ENCODE measurements at regions not wholly inside any gene's neighbourhood (a gene's known extent, or its start where the extent isn't known, plus 50 kb on each side); places are given as distances from the start of the nearest gene placed in this dataset.
"Not testable (repeated sequence)": the region's sequence is repeated elsewhere in the genome, so short reads cannot be mapped to it uniquely, and the experiment has no call there.

GRCh38 chr17:70314506-70314905 is 145.2 kb downstream of the KCNJ2 start:
- DNase-seq (ENCODE audit: low spot score) (no peak), ATAC-seq (no peak)
- intact Hi-C loops (cut with DNase I): no loop called here

- intact Hi-C loops (cut with DNase I): no loop called here
- DNase-seq (ENCODE audit: low spot score) (no peak), ATAC-seq (no peak)
These were observed 148.1 kb downstream of the KCNJ2 start for GRCh38 chr17:70317421-70317820.

DNA sequence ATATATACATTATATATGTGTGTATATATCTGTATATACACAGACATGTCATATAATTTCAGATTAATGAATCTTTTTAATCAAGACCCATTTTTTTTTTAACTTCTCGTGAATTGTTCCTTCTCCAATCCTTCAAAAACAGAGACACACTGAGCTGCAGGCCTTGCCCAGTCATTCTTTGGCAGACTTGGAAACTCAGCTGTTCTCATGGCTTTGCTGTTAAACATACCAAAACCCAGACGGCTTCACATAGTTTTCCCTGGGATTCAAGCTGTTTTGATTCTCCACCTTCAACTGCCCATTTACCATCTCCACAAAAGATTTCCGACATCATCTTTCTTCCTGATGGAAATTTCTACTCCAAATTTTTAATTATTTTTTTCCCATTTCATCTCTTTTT is 148.7 kb downstream of the KCNJ2 start:
- no peak for ATAC-seq
- DNase-seq (ENCODE audit: low spot score): no peak
- intact Hi-C loops (cut with DNase I): no loop called here

GRCh38 chr17:70319516-70319915 is 150.2 kb downstream of the KCNJ2 start:
- intact Hi-C loops (cut with DNase I): no loop called here
- DNase-seq (ENCODE audit: low spot score) (no peak), ATAC-seq (no peak)

DNA sequence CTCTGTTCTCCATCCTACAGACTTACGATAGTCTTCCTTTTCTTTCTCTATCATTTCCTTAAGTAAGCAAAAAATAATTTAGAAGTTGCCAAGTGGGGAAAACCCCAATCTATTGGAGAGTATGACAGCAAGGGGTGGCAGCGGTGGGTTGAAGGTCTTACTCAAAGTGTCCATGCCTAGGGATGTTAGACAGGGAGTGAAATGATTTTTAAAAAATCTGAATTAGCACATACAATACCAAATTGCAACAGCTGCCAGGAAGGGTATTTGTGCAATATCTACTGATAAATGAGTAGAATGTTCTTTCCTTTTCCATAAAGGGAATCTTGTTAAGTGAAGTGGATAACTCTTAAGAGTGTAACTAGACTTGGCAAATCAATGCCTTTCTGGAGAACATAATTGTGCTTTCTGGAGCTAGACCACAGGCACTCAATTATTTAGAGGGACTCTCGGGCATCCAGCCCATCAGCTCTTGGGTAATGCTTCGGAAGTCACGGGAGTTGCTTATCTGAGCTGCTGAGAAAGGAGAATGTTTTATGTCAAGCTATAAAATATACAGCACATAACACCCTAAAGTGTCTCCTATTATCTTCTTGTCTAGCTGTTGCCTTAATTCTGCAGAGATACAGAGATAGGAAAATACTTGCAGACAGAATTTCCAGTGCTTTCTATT is 151.5 kb downstream of the KCNJ2 start:
- DNase-seq (ENCODE audit: low spot score): no peak
- intact Hi-C loops (cut with DNase I): no loop called here
- no peak for ATAC-seq

DNA sequence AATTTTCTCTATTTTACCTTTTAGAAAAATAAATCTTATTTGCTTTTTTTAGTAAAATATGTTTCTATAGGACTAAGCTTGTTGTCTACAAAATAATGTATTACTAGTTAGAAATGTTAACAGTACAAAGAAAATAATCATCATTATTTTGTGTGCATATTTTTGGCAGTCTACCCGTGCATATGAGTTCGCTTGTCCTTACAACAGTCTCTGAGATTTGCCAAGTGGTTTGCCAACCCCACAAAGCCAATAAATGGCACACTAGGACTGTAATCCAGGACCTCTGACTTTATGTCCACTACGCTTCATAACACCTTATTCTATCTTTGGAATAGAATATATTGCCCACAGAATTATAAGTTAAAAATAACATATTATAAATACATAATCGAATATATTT is 152.0 kb downstream of the KCNJ2 start:
- ATAC-seq (no peak), DNase-seq (ENCODE audit: low spot score) (no peak)
- intact Hi-C loops (cut with DNase I): no loop called here

DNA sequence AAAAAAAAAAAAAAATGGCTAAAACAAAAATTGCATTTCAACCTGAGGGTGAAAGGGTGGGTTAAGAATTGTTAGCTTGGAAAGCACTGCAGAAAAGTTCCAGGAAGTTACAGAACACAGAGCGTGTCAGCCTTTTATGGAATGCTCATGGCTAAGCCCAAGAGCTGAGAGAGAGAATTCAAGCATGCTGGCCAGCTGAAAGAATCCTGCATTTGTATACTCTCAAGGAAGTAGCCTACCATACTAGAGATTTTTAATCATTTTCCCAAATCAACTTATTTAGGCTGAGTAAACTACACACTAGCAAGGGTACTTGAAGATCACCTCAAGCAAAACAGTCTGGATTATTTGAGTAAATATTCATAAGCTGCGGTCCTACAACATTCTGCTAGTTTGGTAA is 153.9 kb downstream of the KCNJ2 start:
- ATAC-seq (no peak), DNase-seq (ENCODE audit: low spot score) (no peak)
- intact Hi-C loops (cut with DNase I): no loop called here

GRCh38 chr17:70324031-70324430 is 154.7 kb downstream of the KCNJ2 start:
- DNase-seq (ENCODE audit: low spot score) (no peak), ATAC-seq (no peak)
- intact Hi-C loops (cut with DNase I): no loop called here

DNA sequence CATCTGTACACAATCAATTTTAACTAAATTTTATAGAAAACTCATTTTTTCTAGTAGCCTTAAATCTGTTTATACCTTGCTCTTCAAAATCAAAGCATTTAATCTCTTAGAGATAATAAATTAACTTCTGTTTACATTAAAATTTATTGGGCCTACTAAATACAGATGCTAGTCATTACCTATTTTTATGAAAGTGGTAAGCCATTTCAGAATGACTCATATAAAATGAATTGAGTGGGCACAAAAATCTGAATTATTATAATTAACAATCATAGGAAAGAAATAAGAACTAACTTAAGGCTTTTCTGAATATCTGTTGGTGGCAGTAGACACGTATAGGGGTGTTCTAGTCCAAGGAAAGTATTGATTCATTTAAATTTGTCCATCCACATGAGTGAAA is 157.9 kb downstream of the KCNJ2 start:
- ATAC-seq: no peak
- DNase-seq (ENCODE audit: low spot score): no peak
- intact Hi-C loops (cut with DNase I): no loop called here

GRCh38 chr17:70327723-70328122 is 158.4 kb downstream of the KCNJ2 start:
- DNase-seq (ENCODE audit: low spot score): no peak
- ATAC-seq: no peak
- intact Hi-C loops (cut with DNase I): no loop called here

DNA sequence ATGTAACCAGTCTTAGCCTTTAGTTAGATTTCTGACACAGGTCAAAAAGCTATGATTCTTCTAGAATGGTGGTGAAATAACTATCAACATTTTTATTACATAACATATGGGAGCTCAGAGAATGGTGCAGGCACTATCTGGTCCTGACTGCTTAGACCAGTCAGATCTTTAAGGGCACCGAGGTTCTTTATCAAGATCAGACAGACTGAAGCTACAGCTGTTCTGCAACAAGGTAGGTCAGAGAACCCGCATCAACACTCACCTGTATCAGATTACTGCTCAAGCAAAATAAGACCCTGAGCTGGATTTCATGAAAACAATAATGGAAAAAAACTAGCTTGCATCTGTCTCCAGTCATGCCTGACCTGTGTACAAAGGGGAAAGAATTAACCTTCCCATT is 160.4 kb downstream of the KCNJ2 start:
- no peak for DNase-seq (ENCODE audit: low spot score)
- ATAC-seq: no peak
- intact Hi-C loops (cut with DNase I): no loop called here

DNA sequence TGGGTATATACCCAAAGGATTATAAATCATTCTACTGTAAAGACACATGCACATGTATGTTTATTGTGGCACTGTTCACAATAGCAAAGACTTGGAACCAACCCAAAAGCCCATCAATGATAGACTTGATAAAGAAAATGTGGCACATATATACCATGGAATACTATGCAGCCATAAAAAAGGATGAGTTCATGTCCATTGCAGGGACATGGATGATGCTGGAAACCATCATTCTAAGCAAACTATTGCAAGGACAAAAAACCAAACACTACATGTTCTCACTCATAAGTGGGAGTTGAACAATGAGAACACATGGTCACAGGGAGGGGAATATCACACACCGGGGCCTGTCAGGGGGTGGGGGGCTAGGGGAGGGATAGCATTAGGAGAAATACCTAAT is 161.7 kb downstream of the KCNJ2 start:
- DNase-seq (ENCODE audit: low spot score); ATAC-seq; intact Hi-C loops (cut with DNase I): not testable (repeated sequence)

GRCh38 chr17:70332356-70333210 is 163.3 kb downstream of the KCNJ2 start:
- intact Hi-C loops (cut with DNase I): no loop called here
- ATAC-seq (no peak), DNase-seq (ENCODE audit: low spot score) (no peak)

DNA sequence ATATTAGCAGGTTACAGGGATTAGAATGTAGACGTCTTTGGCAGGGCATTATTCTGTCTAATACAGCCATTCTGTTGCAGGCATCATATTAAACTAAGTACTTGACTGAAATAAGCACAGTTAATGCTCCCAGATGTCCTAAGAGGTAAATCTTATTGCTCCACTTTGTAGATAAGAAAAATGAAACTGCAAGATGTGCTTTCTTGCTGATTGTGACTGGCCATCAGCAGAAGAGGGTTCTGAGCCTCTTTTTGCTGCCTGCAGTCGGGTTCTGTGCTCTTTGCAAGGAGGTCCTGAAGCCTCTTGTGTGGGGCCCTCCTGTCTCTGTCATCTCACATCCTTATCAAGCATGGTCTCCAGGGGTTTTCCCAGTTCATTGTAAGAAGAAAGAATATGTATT is 167.1 kb downstream of the KCNJ2 start:
- ATAC-seq (no peak), DNase-seq (ENCODE audit: low spot score) (no peak)
- intact Hi-C loops (cut with DNase I): no loop called here

- no peak for DNase-seq (ENCODE audit: low spot score)
- intact Hi-C loops (cut with DNase I): no loop called here
These were observed 169.6 kb downstream of the KCNJ2 start for GRCh38 chr17:70338946-70339354.

GRCh38 chr17:70343114-70343513 is 173.8 kb downstream of the KCNJ2 start:
- intact Hi-C loops (cut with DNase I): no loop called here
- DNase-seq (ENCODE audit: low spot score) (no peak), ATAC-seq (no peak)

More at GRCh38 chr17:70338946-70339354, 169.6 kb downstream of the KCNJ2 start:
- ATAC-seq: no peak

GRCh38 chr17:70344386-70345060 is 175.2 kb downstream of the KCNJ2 start:
- intact Hi-C loops (cut with DNase I): no loop called here
- no peak for ATAC-seq
- DNase-seq (ENCODE audit: low spot score): no peak

DNA sequence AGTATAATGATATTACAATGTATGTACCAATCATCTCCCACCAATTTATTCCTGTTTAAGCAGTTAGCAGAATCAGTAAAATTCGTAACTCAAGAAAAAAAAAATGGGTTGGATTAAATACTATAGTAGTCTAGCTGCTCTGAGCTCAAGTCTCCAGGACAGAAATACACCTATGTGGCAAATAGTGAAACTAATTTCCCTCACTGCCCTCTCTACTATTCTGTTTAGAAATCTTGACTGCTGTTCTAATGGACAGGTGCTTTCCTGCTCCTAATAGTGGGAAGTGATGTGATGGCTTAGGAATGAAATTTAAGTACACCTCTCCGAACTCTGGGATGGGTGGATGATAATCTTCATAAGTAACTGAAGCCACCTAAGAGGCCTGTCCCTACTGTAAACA is 175.7 kb downstream of the KCNJ2 start:
- DNase-seq (ENCODE audit: low spot score) (no peak), ATAC-seq (no peak)
- intact Hi-C loops (cut with DNase I): no loop called here

- intact Hi-C loops (cut with DNase I): no loop called here
- no peak for ATAC-seq
- no peak for DNase-seq (ENCODE audit: low spot score)
These were observed 183.5 kb downstream of the KCNJ2 start for GRCh38 chr17:70352834-70353233.

- DNase-seq (ENCODE audit: low spot score) (no peak), ATAC-seq (no peak)
- intact Hi-C loops (cut with DNase I): no loop called here
These were observed 184.2 kb downstream of the KCNJ2 start for GRCh38 chr17:70353408-70354092.

Measured in sciatic nerve (tissue), 2 donors.